Heart left ventricle (tissue), 13 donors: ENCODE measurements at regions not wholly inside any gene's neighbourhood (a gene's known extent, or its start where the extent isn't known, plus 50 kb on each side); places are given as distances from the start of the nearest gene placed in this dataset.

Experiments
- POLR2A ChIP-seq, 2 donors: fragments of 450-650 bp; IDR thresholded peaks; one replicate each; pipeline ENCODE4 v1.6.1; 2017; ENCODE audit warnings: antibody characterized with exemption in 2 of 2, mild to moderate bottlenecking in 2 of 2, moderate library complexity in 2 of 2
- TF ChIP-seq, protein P1 (sequence below), 12 donors: fragments of 200-600 bp; sonication (generic) in 4 of 12; IDR thresholded peaks; one replicate each; pipeline versions ENCODE4 v1.5.0 to v1.8.0; 2018 to 2022; ENCODE audit warnings: antibody characterized with exemption in 12 of 12, mild to moderate bottlenecking in 5 of 12
- donor health status: ischemic (EF 13 %, LVEDD 7.1; RV severe dilation, severe dysfunction).
- donor health status: DM: no; HTN: yes; CAD: no.
- donor health status: DM: no; HTN: no; CAD: no.
- donor health status: ischemic (EF 25% LVEDD 6.9; RV normal size, moderate dysfunction).
- donor health status: ischemic (EF 25% LVEDD 5.7; RV mildly dilated, moderate dysfunction).
- donor health status: ischemic (EF 35%, LVEDD 5.7; RV mildly dilated, moderate dysfunction).
- donor health status: nonischemic (EF 11% LVEDD 7.7; RV severe dilation, severe dysfunction).
- donor health status: DM: yes; HTN: yes; CAD: no.
- donor health status: PGD.
- donor health status: ischemic (EF 29% LVEDD 5.4; RV normal size, mild dysfunction).
- donor health status: nonischemic (EF 23%, LVEDD 6.1; RV moderate dilation, normal function).

DNA sequence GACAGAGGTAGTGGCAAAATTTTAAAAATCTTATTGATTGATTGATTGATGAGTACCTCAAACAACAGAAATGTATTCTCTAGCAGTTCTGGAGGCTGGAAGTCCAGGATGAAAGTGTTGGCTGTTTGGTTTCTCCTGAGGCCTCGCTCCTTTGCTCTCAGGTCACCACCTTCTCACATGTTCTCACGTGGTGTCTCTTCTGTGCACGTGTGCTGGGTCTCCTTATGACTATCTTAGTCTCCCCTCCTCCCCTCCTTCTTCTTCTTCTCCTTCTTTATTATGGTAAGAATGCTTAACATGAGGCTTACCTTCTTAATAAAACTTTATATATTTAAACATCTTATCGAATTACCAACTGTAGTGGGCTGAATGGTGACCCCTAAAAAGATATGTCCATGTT lies 446.0 kb upstream of the SPHKAP start:
- TF ChIP-seq POLR2A (IDR thresholded peaks at IDR 0.05) = no peak
- TF ChIP-seq, protein P1, sequence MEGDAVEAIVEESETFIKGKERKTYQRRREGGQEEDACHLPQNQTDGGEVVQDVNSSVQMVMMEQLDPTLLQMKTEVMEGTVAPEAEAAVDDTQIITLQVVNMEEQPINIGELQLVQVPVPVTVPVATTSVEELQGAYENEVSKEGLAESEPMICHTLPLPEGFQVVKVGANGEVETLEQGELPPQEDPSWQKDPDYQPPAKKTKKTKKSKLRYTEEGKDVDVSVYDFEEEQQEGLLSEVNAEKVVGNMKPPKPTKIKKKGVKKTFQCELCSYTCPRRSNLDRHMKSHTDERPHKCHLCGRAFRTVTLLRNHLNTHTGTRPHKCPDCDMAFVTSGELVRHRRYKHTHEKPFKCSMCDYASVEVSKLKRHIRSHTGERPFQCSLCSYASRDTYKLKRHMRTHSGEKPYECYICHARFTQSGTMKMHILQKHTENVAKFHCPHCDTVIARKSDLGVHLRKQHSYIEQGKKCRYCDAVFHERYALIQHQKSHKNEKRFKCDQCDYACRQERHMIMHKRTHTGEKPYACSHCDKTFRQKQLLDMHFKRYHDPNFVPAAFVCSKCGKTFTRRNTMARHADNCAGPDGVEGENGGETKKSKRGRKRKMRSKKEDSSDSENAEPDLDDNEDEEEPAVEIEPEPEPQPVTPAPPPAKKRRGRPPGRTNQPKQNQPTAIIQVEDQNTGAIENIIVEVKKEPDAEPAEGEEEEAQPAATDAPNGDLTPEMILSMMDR (IDR thresholded peaks at IDR 0.05) = no peak
